ENCODE measurements at regions not wholly inside any gene's neighbourhood (a gene's known extent, or its start where the extent isn't known, plus 50 kb on each side); places are given as distances from the start of the nearest gene placed in this dataset.
"Not testable (repeated sequence)": the region's sequence is repeated elsewhere in the genome, so short reads cannot be mapped to it uniquely, and the experiment has no call there.

DNA sequence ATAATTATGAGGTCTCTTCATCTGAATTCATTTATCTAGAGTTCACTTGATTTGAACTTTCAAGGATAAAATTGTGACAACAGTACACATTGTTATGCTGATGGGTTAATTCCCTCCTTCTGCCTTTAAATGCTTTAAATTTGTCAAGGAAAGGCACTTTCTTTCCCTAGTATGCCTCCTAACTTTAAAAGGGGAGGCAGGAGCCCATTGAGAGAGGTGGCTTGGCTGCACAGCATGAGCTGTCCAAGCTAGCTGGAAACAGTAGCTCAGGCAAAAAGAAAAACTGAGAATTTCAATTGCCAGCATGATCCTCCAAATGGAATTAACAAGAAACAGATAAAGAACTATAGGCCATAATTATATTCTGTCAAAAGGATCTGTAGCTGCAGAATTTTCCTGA lies 243.3 kb upstream of the GRIK2 start:
- H3K4me3 Mint-ChIP-seq (ENCODE audit: unreplicated experiment): no peak overlapping the region
- ChIA-PET CTCF (interaction anchor here (0.9 kb wide), 1 partner anchor 28 kb away, joined by 7 read pairs; no protein-coding TSS in a partner anchor), POLR2A (no interaction called here)
- H3K27ac Mint-ChIP-seq (ENCODE audit: low read depth, unreplicated experiment): no peak overlapping the region
- no peaks in the 10 kb centered on the region for H3K9me3 Mint-ChIP-seq (ENCODE audit: unreplicated experiment)
- TF ChIP-seq, protein P1, sequence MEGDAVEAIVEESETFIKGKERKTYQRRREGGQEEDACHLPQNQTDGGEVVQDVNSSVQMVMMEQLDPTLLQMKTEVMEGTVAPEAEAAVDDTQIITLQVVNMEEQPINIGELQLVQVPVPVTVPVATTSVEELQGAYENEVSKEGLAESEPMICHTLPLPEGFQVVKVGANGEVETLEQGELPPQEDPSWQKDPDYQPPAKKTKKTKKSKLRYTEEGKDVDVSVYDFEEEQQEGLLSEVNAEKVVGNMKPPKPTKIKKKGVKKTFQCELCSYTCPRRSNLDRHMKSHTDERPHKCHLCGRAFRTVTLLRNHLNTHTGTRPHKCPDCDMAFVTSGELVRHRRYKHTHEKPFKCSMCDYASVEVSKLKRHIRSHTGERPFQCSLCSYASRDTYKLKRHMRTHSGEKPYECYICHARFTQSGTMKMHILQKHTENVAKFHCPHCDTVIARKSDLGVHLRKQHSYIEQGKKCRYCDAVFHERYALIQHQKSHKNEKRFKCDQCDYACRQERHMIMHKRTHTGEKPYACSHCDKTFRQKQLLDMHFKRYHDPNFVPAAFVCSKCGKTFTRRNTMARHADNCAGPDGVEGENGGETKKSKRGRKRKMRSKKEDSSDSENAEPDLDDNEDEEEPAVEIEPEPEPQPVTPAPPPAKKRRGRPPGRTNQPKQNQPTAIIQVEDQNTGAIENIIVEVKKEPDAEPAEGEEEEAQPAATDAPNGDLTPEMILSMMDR (IDR thresholded peaks at IDR 0.05; ENCODE audit: unreplicated experiment): no peak
- no peaks in the 10 kb centered on the region for H3K27me3 Mint-ChIP-seq (ENCODE audit: insufficient read depth, unreplicated experiment)
- intact Hi-C loops (cut with micrococcal nuclease): no loop called here
- H3K36me3 Mint-ChIP-seq (ENCODE audit: insufficient read depth, unreplicated experiment): no peaks in the 10 kb centered on the region
- BruUV-seq (replicated peaks): no TSS peak
- DNase-seq (ENCODE audit: unreplicated experiment): no peak
- H3K4me1 Mint-ChIP-seq (ENCODE audit: insufficient read depth, unreplicated experiment): no peaks in the 10 kb centered on the region

DNA sequence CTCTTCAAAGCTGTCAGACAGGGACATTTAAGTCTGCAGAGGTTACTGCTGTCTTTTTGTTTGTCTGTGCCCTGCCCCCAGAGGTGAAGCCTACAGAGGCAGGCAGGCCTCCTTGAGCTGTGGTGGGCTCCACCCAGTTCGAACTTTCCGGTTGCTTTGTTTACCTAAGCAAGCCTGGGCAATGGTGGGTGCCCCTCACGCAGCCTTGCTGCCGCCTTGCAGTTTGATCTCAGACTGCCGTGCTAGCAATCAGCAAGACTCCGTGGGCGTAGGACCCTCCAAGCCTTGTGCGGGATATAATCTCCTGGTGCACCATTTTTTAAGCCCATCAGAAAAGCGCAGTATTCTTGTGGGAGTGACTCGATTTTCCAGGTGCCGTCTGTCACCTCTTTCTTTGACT lies 235.9 kb upstream of the GRIK2 start:
- H3K4me1 Mint-ChIP-seq (ENCODE audit: insufficient read depth, unreplicated experiment); H3K9me3 Mint-ChIP-seq (ENCODE audit: unreplicated experiment); POLR2A ChIA-PET; DNase-seq (ENCODE audit: unreplicated experiment); intact Hi-C loops (cut with micrococcal nuclease); H3K36me3 Mint-ChIP-seq (ENCODE audit: insufficient read depth, unreplicated experiment); H3K27me3 Mint-ChIP-seq (ENCODE audit: insufficient read depth, unreplicated experiment); BruUV-seq (replicated peaks); H3K27ac Mint-ChIP-seq (ENCODE audit: low read depth, unreplicated experiment); CTCF ChIA-PET; H3K4me3 Mint-ChIP-seq (ENCODE audit: unreplicated experiment): not testable (repeated sequence)

DNA sequence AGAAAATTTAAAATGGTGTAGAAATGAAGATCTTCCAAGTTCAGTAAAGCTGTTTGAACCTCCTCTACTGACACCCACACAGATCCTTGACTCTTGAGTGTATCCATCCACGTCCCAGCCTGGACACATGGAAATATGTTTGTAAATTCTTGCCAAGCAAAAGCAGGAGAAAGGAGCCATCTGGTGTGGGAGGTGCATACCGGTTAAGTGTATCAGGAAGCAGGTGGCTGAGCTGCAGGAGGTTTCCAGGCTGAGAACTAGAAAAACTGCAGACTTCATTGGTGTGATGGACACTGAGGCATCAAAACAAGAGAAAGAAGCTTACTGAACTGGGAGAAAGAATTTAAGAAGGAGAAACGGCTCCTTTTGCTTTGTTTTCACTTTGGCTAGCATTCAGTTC lies 229.9 kb upstream of the GRIK2 start:
- BruUV-seq (replicated peaks): no TSS peak
- H3K4me3 Mint-ChIP-seq (ENCODE audit: unreplicated experiment): no peak overlapping the region
- no peak overlapping the region for H3K27ac Mint-ChIP-seq (ENCODE audit: low read depth, unreplicated experiment)
- TF ChIP-seq, protein P1 (IDR thresholded peaks at IDR 0.05; ENCODE audit: unreplicated experiment): no peak
- DNase-seq (ENCODE audit: unreplicated experiment): no peak
- H3K36me3 Mint-ChIP-seq (ENCODE audit: insufficient read depth, unreplicated experiment): no peaks in the 10 kb centered on the region
- no peaks in the 10 kb centered on the region for H3K27me3 Mint-ChIP-seq (ENCODE audit: insufficient read depth, unreplicated experiment)
- POLR2A ChIA-PET: no interaction called here
- intact Hi-C loops (cut with micrococcal nuclease): no loop called here
- CTCF ChIA-PET: interaction anchor here (0.5 to 0.8 kb wide), 2 partner anchors 11 to 1420 kb away, joined by 3 read pairs; no protein-coding TSS in a partner anchor
- H3K4me1 Mint-ChIP-seq (ENCODE audit: insufficient read depth, unreplicated experiment): no peaks in the 10 kb centered on the region
- H3K9me3 Mint-ChIP-seq (ENCODE audit: unreplicated experiment): no peaks in the 10 kb centered on the region

DNA sequence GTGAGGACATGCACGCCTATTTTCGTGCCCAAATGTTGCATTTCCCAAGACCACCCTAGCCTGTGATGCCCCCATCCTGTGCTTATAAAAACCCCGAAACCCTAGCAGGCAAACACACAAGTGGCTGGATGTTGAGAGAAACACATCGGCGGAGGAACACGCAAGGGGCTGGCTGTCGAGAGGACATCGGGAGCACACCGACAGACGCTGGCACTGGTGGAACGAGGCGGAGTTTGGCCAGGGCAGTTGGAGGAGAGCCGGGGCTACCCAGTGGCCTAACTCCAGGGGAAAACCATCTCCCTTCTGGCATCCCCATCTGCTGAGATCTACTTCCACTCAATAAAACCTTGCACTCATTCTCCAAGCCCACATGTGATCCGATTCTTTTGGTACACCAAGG lies 225.9 kb upstream of the GRIK2 start:
- no peak overlapping the region for H3K27ac Mint-ChIP-seq (ENCODE audit: low read depth, unreplicated experiment)
- H3K9me3 Mint-ChIP-seq (ENCODE audit: unreplicated experiment): peaks cover 22% of the 10 kb centered on the region
- BruUV-seq (replicated peaks): no TSS peak
- H3K4me3 Mint-ChIP-seq (ENCODE audit: unreplicated experiment): no peak overlapping the region
- intact Hi-C loops (cut with micrococcal nuclease): no loop called here
- H3K36me3 Mint-ChIP-seq (ENCODE audit: insufficient read depth, unreplicated experiment): peaks cover 6% of the 10 kb centered on the region
- POLR2A ChIA-PET: no interaction called here
- DNase-seq (ENCODE audit: unreplicated experiment): no peak
- CTCF ChIA-PET: no interaction called here
- no peaks in the 10 kb centered on the region for H3K4me1 Mint-ChIP-seq (ENCODE audit: insufficient read depth, unreplicated experiment)
- TF ChIP-seq, protein P1 (IDR thresholded peaks at IDR 0.05; ENCODE audit: unreplicated experiment): no peak
- H3K27me3 Mint-ChIP-seq (ENCODE audit: insufficient read depth, unreplicated experiment): no peaks in the 10 kb centered on the region

DNA sequence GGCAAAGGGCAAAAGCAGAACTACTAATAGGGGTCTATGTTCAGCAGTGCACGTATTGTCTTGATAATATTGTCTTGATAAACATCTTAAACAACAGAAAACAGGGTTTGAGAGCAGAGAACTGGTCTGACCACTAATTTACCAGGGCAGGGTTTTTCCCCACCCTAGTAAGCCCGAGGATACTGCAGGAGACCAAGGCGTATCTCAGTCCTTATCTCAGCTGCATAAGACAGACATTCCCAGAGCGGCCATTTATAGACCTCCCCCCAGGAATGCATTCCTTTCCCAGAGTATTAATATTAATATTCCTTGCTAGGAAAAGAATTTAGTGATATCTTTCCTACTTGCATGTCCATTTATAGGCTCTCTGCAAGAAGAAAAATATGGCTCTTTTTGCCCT lies 222.5 kb upstream of the GRIK2 start:
- CTCF ChIA-PET; BruUV-seq (replicated peaks); H3K27me3 Mint-ChIP-seq (ENCODE audit: insufficient read depth, unreplicated experiment); H3K27ac Mint-ChIP-seq (ENCODE audit: low read depth, unreplicated experiment); DNase-seq (ENCODE audit: unreplicated experiment); intact Hi-C loops (cut with micrococcal nuclease); POLR2A ChIA-PET; H3K4me3 Mint-ChIP-seq (ENCODE audit: unreplicated experiment); H3K4me1 Mint-ChIP-seq (ENCODE audit: insufficient read depth, unreplicated experiment); H3K36me3 Mint-ChIP-seq (ENCODE audit: insufficient read depth, unreplicated experiment): not testable (repeated sequence)
- peaks cover 22% of the 10 kb centered on the region for H3K9me3 Mint-ChIP-seq (ENCODE audit: unreplicated experiment)
